ENCODE measurements at regions not wholly inside any gene's neighbourhood (a gene's known extent, or its start where the extent isn't known, plus 50 kb on each side); places are given as distances from the start of the nearest gene placed in this dataset.

- Histone ChIP-seq H2BK20ac (ENCODE audit: low read length) (no peak overlapping the region), H3K4me1 (replicated peaks in 1 of 4; ENCODE audit: control insufficient read depth in 3 of 4, insufficient read depth in 4 of 4, low read length in 3 of 4) (no peaks in the 10 kb centered on the region), H2AFZ (ENCODE audit: low read length) (no peak overlapping the region), H4K5ac (ENCODE audit: insufficient read length, low read depth, low read length) (no peak overlapping the region), H3K23me2 (ENCODE audit: low read depth, low read length) (no peaks in the 10 kb centered on the region; the same call in 1 of the 2 replicates), H2BK12ac (ENCODE audit: low read depth, low read length) (no peak overlapping the region), H4K20me1 (replicated peaks in 1 of 2; ENCODE audit: control insufficient read depth in 1 of 2, insufficient read depth in 2 of 2, low read length in 2 of 2) (no peaks in the 10 kb centered on the region), H2BK15ac (ENCODE audit: low read length) (no peak overlapping the region), H3K4me3 (ENCODE audit: extremely low read depth in 1 of 4, insufficient read depth in 2 of 4, low read depth in 3 of 4, low read length in 4 of 4) (no peak overlapping the region), H3K27me3 (replicated peaks in 1 of 4; ENCODE audit: control insufficient read depth in 3 of 4, extremely low read depth in 1 of 4, insufficient read depth in 3 of 4, low read length in 3 of 4) (no peaks in the 10 kb centered on the region), H2BK120ac (replicated peaks; ENCODE audit: low read depth, low read length) (no peak overlapping the region), H3K23ac (ENCODE audit: insufficient read length) (no peak overlapping the region), H4K8ac (ENCODE audit: extremely low read depth, insufficient read depth, low read length) (no peak overlapping the region), H2BK5ac (ENCODE audit: low read depth, low read length) (no peak overlapping the region), H4K91ac (replicated peaks; ENCODE audit: insufficient read length, low read length) (no peak overlapping the region), H3K14ac (ENCODE audit: insufficient read length) (no peak overlapping the region), H2AK5ac (ENCODE audit: low read depth, low read length) (no peak overlapping the region), H3K18ac (ENCODE audit: extremely low read depth, low read length) (no peak overlapping the region), H3K79me1 (ENCODE audit: low read depth, low read length) (no peaks in the 10 kb centered on the region), H3K4me2 (ENCODE audit: insufficient read depth in 1 of 2, low read depth in 2 of 2, low read length in 2 of 2) (no peak overlapping the region), H3K4ac (replicated peaks; ENCODE audit: insufficient read length, low read depth, low read length) (no peak overlapping the region), H3K9ac (replicated peaks in 1 of 4; ENCODE audit: extremely low read depth in 1 of 4, low read depth in 3 of 4, low read length in 3 of 4) (no peak overlapping the region), H3K56ac (replicated peaks; ENCODE audit: insufficient read length, low read depth, low read length) (no peak overlapping the region), H3K27ac (ENCODE audit: low read depth, low read length) (no peak overlapping the region), H3K79me2 (ENCODE audit: control insufficient read depth in 1 of 2, insufficient read depth in 2 of 2, low read length in 2 of 2) (no peaks in the 10 kb centered on the region), H3K36me3 (ENCODE audit: control insufficient read depth in 2 of 4, insufficient read depth in 4 of 4, low read length in 3 of 4) (no peaks in the 10 kb centered on the region), H3K9me3 (ENCODE audit: insufficient read depth in 2 of 2, low read depth in 1 of 2, low read length in 1 of 2) (no peaks in the 10 kb centered on the region)
- ChIA-PET CTCF (ENCODE audit: partially characterized antibody) (interaction anchor here (0.6 to 1.1 kb wide), 2 partner anchors 28 to 529 kb away, joined by 3 read pairs; no protein-coding TSS in a partner anchor), POLR2A (ENCODE audit: partially characterized antibody) (no interaction called here)
- DNase-seq (ENCODE audit: low read depth in 1 of 2, low spot score in 2 of 2) (no peak), FAIRE-seq (no peak)
- TF ChIP-seq ATF3 (IDR thresholded peaks at IDR 0.05; ENCODE audit: insufficient read depth, low read depth, low read length), result no peak
- no peak for TF ChIP-seq TAF7 (optimal IDR thresholded peaks at IDR 0.05; ENCODE audit: borderline replicate concordance, low read depth, low read length)
- no peak for TF ChIP-seq ATF2 (IDR thresholded peaks at IDR 0.05; ENCODE audit: low read length)
- no peak for TF ChIP-seq KDM1A (IDR thresholded peaks at IDR 0.05; ENCODE audit: borderline replicate concordance, low read length)
- TF ChIP-seq RBBP5 (IDR thresholded peaks at IDR 0.05; ENCODE audit: borderline replicate concordance, low read depth, low read length), result no peak
- TF ChIP-seq TAF1 (IDR thresholded peaks at IDR 0.05; ENCODE audit: low read depth, low read length), result no peak
- no peak for TF ChIP-seq PHF8 (conservative IDR thresholded peaks at IDR 0.05; ENCODE audit: low read depth, low read length)
- TF ChIP-seq CEBPB (IDR thresholded peaks at IDR 0.05; ENCODE audit: low read depth, low read length), result no peak
- no peak for TF ChIP-seq POU5F1 (IDR thresholded peaks at IDR 0.05; ENCODE audit: low read depth, low read length)
Measured at GRCh38 chr5:143511736-143512135, 108.2 kb upstream of the NR3C1 start.
